ENCODE measurements at regions not wholly inside any gene's neighbourhood (a gene's known extent, or its start where the extent isn't known, plus 50 kb on each side); places are given as distances from the start of the nearest gene placed in this dataset.
"Not testable (repeated sequence)": the region's sequence is repeated elsewhere in the genome, so short reads cannot be mapped to it uniquely, and the experiment has no call there.

- no peak for DNase-seq
These were observed 242.6 kb downstream of the EN1 start for GRCh38 chr2:118604811-118605210.

GRCh38 chr2:118604371-118604770, 243.1 kb downstream of the EN1 start:
- no peak for DNase-seq

GRCh38 chr2:118599141-118599540, 248.3 kb downstream of the EN1 start:
- DNase-seq = no peak

- DNase-seq = no peak
These were observed 250.8 kb downstream of the EN1 start for GRCh38 chr2:118596620-118597019.

- DNase-seq = no peak
These were observed 254.2 kb downstream of the EN1 start for GRCh38 chr2:118593257-118593656.

GRCh38 chr2:118591223-118591622, 256.2 kb downstream of the EN1 start:
- no peak for DNase-seq

GRCh38 chr2:118589721-118590120, 257.7 kb downstream of the EN1 start:
- no peak for DNase-seq

GRCh38 chr2:118588850-118589249, 258.6 kb downstream of the EN1 start:
- DNase-seq = no peak

- DNase-seq = no peak
These were observed 261.1 kb downstream of the EN1 start for GRCh38 chr2:118586312-118586711.

- no peak for DNase-seq
These were observed 262.6 kb downstream of the EN1 start for GRCh38 chr2:118584877-118585276.

GRCh38 chr2:118584062-118584749, 263.2 kb downstream of the EN1 start:
- DNase-seq = no peak

- DNase-seq = no peak
These were observed 265.4 kb downstream of the EN1 start for GRCh38 chr2:118582058-118582457.

- DNase-seq = no peak
These were observed 266.8 kb downstream of the EN1 start for GRCh38 chr2:118580651-118581050.

- no peak for DNase-seq
These were observed 267.3 kb downstream of the EN1 start for GRCh38 chr2:118580107-118580506.

- DNase-seq = no peak
These were observed 270.2 kb downstream of the EN1 start for GRCh38 chr2:118577202-118577601.

- DNase-seq = no peak
These were observed 271.2 kb downstream of the EN1 start for GRCh38 chr2:118576109-118576855.

- not testable (repeated sequence) for DNase-seq
These were observed 275.1 kb downstream of the EN1 start for GRCh38 chr2:118572380-118572779.

GRCh38 chr2:118569876-118570535, 277.4 kb downstream of the EN1 start:
- no peak for DNase-seq

GRCh38 chr2:118568700-118569099, 278.7 kb downstream of the EN1 start:
- no peak for DNase-seq

GRCh38 chr2:118565786-118566540, 281.5 kb downstream of the EN1 start:
- DNase-seq = no peak

- no peak for DNase-seq
These were observed 282.1 kb downstream of the EN1 start for GRCh38 chr2:118565301-118565700.

GRCh38 chr2:118562144-118562543, 285.3 kb downstream of the EN1 start:
- no peak for DNase-seq

- no peak for DNase-seq
These were observed 288.6 kb downstream of the EN1 start for GRCh38 chr2:118558846-118559245.

Data from NCI-H1048 (cell line).